GM19043 (cell line): ENCODE measurements at regions not wholly inside any gene's neighbourhood (a gene's known extent, or its start where the extent isn't known, plus 50 kb on each side); places are given as distances from the start of the nearest gene placed in this dataset.
"Not testable (repeated sequence)": the region's sequence is repeated elsewhere in the genome, so short reads cannot be mapped to it uniquely, and the experiment has no call there.

Source experiments
- ATAC-seq: cut with Tn5 transposase; IDR thresholded peaks from one replicate; pipeline ENCODE4 v1.9.1; 2021; ENCODE audit warnings: low read depth; ENCODE audit not compliant: unreplicated experiment

DNA sequence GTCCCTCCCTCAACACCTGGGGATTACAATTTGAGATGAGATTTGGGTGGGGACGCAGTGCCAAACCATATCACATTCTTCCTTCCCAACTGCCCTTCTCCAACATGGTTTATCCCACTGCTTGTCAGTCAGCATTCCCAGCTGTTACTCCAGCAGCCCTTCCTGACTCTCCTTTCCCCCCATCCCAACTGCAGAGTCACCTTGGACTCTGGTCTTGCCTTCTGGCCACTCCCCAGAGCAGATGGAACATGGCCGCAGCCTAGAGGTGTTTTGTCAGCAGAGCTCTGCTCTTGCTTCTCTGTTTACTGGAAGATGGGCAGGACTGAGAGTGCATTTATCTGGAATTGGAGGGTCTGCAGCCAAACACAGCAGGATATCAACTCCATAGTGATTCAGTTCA lies 51.2 kb upstream of the MEX3C start:
- no peak for ATAC-seq

DNA sequence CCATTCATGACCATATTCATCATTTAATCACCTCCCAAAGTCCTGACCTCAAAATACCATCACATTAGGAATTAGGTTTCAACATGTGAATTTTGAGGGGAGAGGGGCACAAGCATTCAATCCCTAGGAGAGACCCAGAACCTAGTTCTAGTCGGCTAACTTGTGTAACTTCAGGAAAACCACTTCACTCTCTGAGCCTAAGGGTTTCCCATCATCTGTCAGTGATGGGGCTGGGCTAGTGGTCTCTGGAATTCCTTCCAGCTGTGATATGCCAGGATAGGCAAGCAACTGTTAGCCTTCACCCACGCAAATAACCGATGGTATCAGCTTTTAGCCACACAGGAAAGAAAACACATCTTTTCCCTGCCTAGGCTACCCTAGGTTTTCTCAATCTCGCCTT lies 52.5 kb upstream of the MEX3C start:
- ATAC-seq: no peak

DNA sequence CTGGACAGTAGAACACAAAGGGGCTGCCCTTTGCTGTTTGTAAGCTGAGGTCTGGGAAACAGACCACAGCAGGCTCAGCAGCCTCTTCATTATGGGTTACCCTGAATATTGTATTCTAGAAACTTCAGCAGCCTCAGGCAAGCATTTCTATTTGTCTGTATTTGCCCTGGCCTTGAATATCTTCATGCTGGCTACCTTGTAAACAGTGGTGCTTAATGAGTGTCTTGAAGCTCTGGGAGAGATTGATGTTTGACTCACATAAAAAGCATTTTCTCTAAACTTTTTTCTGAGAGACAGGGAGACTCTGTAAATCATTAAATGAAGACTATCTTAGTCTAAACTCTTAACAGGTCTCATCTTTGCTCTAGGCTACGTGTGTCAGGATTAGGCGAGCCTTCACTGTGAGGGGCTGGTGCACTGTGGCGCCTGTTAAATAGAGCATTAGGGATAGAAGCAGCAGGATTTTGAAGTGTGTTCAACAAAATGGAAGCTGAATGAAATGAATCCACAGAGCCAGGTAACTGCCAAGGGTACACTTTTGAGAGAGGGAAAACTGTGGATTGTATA lies 53.1 kb upstream of the MEX3C start:
- no peak for ATAC-seq

DNA sequence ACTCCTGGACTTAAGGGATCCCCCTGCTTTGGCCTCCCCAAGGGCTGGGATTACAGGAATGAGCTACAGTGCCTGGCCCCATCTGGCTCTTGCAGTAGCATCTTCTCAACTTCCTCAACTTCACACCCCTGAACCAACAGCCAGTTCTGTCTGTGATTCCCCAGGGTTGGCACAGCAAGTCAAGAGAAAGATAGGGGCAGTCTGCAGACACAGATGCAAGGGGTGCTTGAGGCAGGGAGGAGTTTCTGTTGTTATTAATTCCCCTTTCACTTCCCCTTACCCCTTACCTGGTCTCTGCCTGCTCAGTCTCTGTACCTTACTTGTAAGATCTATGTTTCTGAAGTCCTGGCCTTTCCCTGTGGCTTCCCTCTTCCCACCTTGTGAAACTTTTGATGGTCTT lies 54.1 kb upstream of the MEX3C start:
- peak; percentile 99 for ATAC-seq

DNA sequence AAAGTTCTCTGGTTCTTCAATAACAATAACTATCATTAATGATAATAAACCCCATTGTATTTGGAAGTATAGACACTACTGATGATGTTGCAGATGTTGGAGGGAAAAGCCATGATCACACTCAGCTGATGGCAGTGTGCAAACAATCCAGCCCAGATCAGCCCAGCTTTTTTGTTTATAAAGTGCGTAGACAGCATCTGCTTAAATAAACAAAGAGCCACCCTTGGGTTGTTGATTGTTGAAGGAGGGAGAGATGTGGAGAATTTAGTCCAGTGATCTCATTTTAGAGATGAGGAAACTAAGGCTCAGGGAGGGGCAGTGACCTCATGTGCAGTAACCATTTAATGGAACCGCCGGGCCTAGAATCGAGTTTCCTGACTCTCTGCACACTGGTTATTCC lies 56.0 kb upstream of the MEX3C start:
- no peak for ATAC-seq

DNA sequence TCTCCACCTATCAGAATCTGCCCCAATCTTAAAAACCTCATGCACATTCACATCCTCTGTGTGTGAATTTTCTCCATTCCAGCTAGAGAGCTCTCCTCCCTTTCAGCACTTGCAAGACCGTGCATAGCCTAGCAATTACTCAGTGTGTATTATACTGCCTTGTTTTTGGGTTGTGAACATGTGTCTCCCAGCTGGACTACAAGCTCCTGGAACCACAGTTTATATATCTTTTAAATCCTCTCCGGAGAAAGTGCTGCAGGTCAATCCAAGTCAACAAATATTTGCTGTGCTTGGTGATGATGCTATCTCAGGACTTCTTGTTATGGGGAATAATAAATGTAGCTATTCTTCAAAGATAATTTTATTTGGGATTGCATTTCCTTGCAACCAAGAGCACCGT lies 58.2 kb upstream of the MEX3C start:
- no peak for ATAC-seq

DNA sequence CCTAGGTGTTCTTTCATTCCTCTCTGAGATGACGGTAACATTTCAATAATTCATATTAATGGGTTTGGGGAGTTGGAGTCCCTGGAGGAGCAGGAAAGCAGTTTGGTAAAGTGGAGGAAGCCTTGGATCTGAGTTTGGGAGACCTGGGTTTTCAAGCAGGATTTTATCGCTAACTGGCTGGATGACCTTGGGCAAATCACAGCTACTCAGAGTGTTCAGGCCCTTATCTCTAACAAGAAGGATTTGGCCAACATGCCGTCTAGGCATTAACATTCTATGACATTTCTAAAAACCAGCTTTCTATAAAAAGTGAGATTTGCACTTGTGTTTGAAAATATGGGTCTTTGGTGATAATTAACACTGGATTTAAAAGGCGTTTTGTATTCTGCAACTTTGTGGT lies 59.7 kb upstream of the MEX3C start:
- ATAC-seq: no peak

DNA sequence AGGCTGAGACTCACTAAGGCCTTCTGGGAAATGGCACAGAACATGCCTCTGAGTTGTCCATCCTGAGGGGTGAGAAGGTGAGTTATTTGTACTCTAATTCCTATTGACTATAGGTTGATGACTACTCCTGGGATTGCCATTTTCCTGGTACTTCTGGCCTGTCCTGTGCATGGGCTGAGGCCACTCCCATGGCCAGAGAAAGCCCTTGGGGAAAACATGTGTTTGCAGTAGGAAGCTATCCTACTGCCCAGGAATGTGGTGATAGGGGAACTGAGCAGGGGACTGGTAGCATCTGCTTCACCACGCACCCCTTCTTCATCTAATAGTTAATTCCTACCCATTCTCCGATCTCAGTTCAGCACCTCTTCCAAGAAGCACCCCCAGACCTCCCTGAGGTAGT lies 62.6 kb upstream of the MEX3C start:
- ATAC-seq: no peak

DNA sequence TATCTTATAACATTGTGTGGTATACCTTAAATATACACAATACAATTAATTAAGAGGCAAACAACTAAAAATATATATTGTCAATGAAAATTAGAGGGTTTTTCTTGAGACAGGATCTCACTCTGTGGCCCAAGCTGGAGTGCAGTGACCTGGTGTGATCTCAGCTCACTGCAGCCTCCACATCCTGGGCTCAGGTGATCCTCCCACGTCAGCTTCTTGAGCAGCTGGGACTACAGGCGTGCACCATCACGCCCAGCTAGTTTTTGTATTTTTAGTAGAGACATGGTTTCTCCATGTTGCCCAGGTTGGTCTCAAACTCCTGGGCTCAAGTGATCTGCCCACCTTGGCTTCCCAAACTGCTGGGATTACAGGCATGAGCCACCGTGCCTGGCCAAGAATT lies 68.6 kb upstream of the MEX3C start:
- ATAC-seq: not testable (repeated sequence)

DNA sequence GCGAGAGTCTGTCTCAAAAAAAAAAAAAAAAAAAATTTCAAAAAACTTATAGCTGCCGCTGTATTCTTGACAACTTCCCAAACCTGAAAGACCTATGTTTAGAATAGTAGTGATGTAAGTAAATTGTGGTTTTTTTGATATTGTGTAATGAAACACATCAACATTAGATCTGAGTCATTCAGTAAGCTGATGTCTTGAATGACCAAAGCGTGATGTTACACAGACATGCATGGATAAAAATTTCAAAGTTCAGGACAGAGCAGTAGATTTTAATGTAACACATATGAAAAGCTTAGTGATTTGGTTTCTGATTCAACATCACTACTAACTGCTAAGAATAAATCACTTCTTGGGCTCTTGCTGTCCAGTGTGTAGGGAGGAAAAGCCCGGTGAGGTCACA lies 69.3 kb upstream of the MEX3C start:
- no peak for ATAC-seq

DNA sequence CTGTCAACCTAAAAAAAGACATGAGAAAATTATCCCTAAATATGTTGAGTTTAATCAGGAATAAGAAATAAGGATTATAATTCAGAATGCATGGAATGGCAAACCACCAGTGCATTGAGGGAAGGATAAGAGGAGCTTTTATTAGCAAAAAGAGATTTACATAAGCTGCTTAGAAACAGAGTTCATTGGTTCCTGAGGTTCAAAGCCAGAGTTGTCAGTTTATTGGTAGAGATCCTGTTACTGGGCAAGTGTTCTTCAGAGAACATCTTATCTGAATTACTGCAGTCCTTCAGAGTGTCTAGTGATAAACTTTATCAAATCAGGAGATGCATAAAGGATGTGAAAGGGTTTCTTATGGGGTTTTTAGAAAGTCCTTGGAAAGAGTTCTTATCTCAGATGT lies 76.0 kb upstream of the MEX3C start:
- ATAC-seq: no peak

DNA sequence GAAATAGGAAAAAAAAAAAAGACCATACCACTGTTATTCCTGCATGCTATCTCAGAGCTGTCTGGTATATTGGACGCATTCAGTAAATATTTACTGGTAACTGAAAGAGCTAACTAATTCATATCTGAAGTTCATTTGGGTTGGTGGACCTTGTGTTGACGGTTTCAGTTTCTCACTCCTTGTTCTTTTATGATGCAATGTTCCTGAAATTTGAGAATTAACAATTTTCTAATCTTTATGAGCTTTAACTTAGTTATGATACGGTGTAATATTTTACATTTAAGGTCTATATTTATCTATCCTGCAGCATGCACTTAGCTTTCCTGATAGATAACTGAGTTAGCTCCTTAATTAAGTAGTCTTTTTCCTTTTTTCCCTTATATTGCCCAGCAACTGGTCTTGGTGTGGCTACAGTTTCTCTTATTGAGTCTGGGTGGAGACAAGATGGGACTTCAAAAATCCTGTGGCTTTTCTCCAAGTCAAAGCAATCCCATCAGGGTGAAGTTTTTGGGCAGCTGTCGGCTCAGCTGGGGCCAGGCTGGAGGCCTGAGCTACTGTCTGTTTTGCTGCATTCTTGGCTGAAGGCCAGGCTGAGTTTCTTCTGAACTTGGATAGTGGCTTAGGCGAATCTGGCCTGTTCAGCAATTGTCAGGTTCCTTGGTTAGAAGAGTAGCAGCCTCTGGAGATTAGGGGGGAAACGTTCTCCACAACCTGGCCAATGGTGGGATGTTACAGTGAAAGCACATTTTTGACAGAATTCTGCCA lies 78.4 kb upstream of the MEX3C start:
- no peak for ATAC-seq

DNA sequence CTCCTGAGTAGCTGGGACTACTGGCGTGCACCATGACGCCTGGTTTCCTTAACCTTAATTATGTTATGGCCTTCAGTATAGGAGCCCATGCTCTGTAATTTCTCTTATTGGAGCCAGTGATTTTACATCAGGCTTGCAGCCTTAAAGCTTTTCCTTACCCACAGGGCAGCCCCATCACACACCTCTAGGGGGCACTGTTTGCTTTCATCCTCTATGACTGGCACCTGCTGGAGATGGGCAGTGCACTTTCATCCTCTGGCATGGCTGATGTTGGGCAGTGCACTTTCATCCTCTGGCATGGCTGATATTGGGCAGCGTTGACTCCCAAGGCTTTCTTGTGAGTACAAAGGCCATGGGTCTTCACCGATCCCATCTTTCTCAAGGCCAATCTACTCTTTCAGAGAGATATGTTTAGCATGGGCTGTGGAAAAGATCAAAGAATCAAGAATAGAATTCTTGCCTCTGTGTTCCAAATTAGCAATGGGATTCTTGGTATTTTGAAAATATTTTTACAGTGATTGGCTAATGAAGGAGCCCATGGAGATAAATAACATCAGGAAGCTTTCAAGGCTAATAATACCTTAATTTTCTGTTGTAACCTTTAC lies 80.7 kb upstream of the MEX3C start:
- ATAC-seq: no peak

DNA sequence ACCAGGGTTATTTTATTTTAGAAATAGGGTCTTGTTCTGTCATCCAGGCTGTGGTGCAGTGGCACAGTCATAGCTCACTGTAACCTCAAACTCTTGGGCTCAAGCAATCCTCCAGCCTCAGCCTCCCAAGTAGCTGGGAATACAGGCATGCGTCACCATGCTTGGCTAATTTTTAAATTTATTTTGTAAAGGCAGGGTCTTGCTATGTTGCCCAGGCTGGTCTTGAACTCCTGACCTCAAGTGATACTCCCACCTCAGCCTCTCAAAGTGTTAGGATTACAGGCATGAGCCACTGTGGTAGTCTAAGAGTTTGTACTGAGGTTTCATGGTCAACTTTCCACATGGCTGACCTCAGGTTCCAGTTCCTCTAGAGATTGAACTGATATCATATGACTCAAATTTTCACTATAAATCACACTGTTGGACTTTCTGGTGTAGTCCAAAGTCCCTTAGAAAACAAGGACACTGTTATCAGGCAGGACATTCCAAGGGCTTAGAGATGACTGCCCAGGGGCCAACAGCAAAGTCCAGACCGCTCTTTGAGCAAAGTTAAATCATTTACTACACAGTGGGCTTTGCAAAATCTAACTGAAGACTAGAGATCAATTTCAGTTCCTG lies 82.0 kb upstream of the MEX3C start:
- ATAC-seq: peak; percentile 67

DNA sequence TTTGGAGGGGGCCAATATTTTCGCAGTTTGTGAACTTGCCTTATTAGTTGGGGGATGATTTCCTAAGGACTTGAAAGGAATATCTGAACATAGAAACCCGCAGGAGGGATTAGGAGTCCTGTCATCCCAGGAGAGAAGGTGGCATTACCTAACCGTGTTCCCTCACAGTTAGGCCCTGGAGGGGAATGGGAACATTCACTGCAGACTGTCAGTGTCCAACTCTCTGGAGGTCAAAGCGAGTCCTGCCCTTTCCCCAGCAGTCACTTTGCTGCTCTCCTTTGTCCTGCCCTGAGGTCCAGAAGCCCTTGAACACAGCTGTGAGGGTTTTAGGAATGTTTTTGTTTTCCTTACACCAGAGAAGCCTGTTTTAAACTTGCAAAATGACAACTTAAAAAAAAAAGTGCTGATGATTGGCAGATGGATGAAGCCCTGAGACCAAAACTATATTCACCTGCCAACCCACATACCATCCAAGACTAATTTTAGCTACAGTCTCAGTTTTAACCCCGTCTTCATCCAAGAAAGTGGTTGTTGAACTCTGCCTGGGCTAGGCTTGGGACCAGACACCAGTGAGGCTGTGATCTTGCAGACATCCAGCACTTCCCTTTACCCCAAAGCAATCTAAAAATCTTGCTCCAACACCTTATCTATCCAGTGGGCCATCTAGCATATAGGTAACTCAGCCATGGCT lies 90.5 kb upstream of the MEX3C start:
- no peak for ATAC-seq

DNA sequence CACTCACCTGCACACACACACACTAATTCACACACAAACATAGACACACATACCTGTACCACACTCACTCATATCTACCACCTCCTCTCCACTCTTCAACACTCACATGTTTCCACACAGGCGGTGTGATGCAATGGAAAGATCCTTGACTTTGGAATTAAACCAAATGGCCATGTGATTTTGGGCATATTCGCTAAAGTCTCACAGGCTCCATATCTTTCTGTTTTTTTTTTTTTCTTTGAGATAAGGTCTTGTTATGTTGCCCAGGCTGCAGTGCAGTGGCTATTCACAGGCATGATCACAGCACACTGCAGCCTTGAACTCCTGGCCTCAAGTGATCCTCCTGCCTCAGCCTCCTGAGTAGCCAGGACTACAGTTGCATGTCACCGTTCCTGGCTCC lies 91.1 kb upstream of the MEX3C start:
- ATAC-seq: no peak

DNA sequence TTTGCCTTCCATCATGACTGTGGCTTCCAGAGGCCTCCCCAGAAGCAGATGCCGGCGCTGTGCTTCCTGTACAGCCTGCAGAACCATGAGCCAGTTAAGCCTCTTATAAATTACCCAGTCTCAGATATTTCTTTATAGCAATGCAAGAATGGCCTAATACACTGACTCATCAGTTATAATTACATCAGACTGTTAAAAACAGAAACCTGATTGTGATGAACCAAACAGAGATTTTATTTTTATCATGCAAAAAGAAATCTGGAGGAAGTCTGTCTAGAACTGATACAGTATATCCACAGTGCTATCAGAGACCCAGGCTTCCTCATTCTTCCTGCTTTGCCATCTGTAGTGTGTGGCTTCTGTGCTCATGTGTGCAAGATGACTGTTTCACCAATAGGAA lies 93.4 kb upstream of the MEX3C start:
- no peak for ATAC-seq

DNA sequence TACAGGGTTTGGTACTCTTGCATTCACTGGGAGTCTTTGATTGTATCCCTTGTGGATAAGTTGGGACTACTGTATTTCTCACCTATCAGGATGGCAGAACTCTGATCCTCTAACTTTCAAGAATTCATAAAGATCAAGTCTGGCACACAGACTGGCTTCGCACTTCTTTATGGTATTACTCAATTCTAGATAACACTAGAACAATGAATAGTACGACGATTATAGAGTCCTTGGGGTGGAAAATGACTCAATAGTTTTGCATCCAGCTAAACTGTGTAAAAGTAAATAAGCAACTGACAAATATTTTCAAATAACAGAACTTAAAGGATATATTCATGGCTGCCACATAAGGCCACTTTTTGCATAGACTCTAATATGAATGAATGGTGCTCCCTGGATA lies 103.4 kb upstream of the MEX3C start:
- no peak for ATAC-seq

DNA sequence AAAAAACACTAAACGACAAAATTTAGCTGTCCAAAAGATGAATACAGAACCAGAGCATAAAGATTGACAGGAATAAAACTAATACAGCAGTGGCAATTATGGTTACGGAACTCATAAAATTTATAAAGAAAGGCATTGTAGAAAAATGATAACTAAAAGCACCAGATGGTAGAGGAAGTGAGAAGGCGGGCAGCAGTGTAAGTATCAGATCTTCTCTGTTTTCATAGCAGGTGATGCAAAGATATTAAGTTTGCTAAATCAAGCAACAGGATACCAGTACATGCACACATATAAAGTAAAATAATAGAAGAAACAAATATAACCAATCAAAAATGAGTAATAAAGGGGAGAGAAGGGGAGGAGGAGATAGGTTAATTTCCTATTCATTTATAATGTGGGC lies 103.9 kb upstream of the MEX3C start:
- ATAC-seq: no peak

DNA sequence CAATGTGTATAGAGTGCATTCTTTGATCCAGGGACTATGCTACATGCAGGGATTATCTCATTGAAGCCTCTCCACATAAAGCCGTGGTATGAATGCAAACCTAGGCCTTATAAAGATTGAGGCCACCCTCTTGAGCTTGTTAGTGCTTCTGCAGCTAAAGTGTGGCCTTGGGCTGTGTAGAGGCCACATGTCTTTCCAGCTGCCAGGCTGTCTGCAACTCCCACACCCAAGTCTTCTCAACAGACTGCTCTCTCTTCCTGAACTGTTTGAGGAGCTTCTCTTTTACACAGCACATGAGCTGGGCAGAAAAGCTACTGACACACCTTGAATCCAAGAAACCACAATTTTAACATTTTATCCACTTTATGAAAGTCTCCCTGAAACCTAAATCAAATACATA lies 119.2 kb upstream of the MEX3C start:
- no peak for ATAC-seq

DNA sequence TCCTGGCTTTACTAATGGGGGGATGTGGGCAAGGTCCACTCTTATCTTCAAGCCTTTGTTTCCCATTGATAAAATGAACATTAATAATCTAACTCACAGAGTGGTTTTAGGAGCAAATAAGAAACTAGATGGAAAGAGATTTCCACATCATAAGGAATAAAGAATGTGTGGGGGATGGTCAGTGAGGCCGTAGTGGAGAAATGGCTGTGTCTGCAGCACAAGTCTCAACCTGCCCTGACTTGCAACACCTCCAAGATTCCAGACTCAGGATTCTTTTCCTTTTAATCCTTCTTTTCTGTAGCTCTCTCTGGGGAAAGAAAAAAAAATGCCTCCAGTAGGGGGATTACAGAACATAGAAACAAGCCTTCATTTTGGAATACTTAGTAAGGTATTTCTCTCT lies 124.2 kb upstream of the MEX3C start:
- ATAC-seq: no peak
